GM12865 (cell line): ENCODE measurements at regions not wholly inside any gene's neighbourhood (a gene's known extent, or its start where the extent isn't known, plus 50 kb on each side); places are given as distances from the start of the nearest gene placed in this dataset.
A peak's percentile ranks its signal among the peaks of the same experiment; 100 is the strongest.

Experiments used
- DNase-seq: peaks from one replicate; pipeline ENCODE4 v3.0.0; 2010; ENCODE audit warnings: low read depth
- H3K4me3 ChIP-seq: 2 replicates; pipeline ENCODE4 v1.5.1; 2011; ENCODE audit warnings: mild to moderate bottlenecking, low read depth, low read length, control low read depth
- CTCF ChIP-seq: IDR thresholded peaks from 2 replicates; pipeline ENCODE4 v1.5.1; 2011; ENCODE audit warnings: low read length, control low read depth, low read depth, inconsistent platforms; ENCODE audit not compliant: insufficient read depth; ENCODE audit errors: missing control alignments

GRCh38 chr2:204175552-204176271 lies 239.1 kb downstream of the ICOS start:
- no peak for DNase-seq
- no peak for TF ChIP-seq CTCF
- H3K4me3 ChIP-seq, result no peak overlapping the region

GRCh38 chr2:204176306-204176705 lies 239.7 kb downstream of the ICOS start:
- DNase-seq, result no peak

GRCh38 chr2:204177251-204177976 lies 240.9 kb downstream of the ICOS start:
- no peak for DNase-seq
- TF ChIP-seq CTCF, result no peak
- no peak overlapping the region for H3K4me3 ChIP-seq

More at GRCh38 chr2:204176306-204176705, 239.7 kb downstream of the ICOS start:
- no peak overlapping the region for H3K4me3 ChIP-seq
- TF ChIP-seq CTCF, result no peak

- H3K4me3 ChIP-seq, result no peak overlapping the region
- TF ChIP-seq CTCF, result peak; percentile 64
- peak; percentile 50 for DNase-seq
These were observed 241.5 kb downstream of the ICOS start for GRCh38 chr2:204177977-204178522.

- no peak for TF ChIP-seq CTCF
- DNase-seq, result no peak
- H3K4me3 ChIP-seq, result no peak overlapping the region
These were observed 244.1 kb downstream of the ICOS start for GRCh38 chr2:204180649-204181048.

GRCh38 chr2:204183608-204184007 lies 247.0 kb downstream of the ICOS start:
- no peak for TF ChIP-seq CTCF
- no peak overlapping the region for H3K4me3 ChIP-seq
- DNase-seq, result no peak

GRCh38 chr2:204184226-204184625 lies 247.7 kb downstream of the ICOS start:
- TF ChIP-seq CTCF, result no peak
- no peak overlapping the region for H3K4me3 ChIP-seq
- no peak for DNase-seq
